Posterior vena cava (tissue), 2 donors: ENCODE measurements at regions not wholly inside any gene's neighbourhood (a gene's known extent, or its start where the extent isn't known, plus 50 kb on each side); places are given as distances from the start of the nearest gene placed in this dataset.
"Not testable (repeated sequence)": the region's sequence is repeated elsewhere in the genome, so short reads cannot be mapped to it uniquely, and the experiment has no call there.

ENCODE experiments used
- DNase-seq: peaks from one replicate; pipeline ENCODE4 v3.0.0-alpha.2; 2020; ENCODE audit warnings: low spot score
- intact Hi-C, 2 donors: fragments of 100-400 bp; cut with DNase I; formaldehyde crosslinking; loops; one replicate each; pipeline versions ENCODE4 v1.14.1 to v1.14.2; 2022 to 2023
- donor health status: DM: yes; HTN: yes; CAD: no.
- donor health status: DM: yes; HTN: yes; CAD: no.

DNA sequence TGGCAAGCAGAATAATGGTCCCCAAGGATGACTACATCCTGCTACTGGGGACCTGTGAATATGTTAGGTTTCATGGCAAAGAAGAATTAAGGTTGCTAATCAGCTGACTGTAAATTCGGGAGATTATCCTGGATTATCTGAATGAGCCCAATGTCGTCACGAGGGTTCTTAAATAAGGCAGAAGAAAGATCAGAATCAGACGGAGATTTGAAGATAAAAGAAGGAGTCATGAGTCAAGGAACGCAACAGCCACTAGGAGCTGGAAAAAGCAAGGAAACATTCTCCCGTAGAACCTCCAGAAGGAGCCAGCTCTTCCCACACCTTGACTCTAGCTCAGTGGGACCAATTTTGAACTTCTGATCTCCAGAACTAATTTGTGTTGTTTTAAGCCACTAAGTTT, 82.9 kb upstream of the APBB1IP start:
- no peak for DNase-seq
- intact Hi-C loops = no loop called here

DNA sequence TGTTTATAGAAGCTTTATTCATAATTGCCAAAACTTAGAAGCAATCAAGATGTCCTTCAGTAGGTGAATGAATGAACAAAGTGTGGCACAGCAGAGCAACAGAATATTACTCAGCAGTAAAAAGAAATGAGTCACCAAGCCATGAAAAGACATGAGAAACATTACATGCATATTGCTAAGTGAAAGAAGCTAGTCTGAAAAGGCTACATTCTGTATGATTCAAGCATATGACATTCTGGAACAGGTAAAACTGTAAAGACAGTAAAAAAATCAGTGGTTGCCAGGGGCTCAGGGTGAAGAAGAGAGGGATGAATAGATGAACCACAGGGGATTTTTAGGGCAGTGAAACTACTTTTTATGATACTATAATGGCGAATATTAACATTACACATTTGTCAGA, 80.9 kb upstream of the APBB1IP start:
- DNase-seq = no peak
- intact Hi-C loops = no loop called here

DNA sequence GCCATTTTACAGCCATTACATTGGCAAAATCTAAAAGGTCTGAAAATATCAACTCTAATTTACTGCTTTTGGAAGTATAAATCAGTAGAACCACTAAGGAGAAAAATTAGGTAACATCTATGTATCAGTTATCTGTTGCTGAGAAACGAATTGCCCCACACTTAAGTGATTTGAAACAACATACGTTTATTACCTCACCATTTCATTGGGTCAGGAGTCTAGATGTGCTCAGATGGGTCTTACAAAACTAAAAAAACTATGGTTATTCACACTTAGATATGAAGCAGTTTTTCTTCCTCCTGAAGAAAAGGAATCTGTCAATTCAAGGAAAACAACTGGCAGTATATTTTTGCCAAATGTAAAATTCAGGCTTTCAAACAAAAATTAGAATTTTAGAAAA, 80.1 kb upstream of the APBB1IP start:
- no peak for DNase-seq
- intact Hi-C loops = no loop called here

DNA sequence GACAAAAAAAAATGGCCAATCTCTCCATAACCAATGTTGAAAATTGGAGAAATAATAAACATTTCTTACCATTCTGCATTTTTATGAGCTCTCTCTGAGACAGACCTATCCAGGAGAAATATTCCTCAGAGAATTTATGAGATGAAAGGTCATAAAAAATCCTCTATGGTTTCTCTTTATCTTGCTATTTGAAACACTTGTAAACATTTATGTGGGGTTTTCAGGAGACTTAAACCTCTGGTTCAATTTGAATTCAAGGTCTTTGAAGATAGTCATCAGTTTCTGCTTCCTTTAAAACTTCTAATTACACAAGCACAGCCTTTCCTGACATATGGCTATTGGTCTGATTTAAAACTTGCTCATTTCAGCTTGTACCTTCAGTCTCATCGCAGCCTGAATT, 78.5 kb upstream of the APBB1IP start:
- DNase-seq = no peak
- intact Hi-C loops = no loop called here

DNA sequence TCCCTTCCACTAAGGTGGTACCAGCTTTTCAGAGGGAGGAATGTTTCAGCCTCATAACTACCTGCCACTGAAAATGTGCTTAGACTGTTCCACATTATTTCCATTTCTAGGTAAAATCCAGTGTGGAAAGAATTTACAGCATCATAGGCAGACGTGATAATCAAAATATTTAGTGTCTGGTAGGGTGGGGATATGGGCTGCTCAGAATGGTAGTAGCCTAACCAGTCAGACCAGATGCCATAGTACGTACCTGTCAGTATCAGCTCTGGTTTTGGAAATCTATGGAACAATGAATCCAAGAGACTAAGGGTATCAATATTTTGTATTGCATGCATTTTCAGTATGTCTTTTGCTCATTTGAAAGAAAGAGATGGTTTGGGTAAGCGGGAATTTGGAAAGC, 76.8 kb upstream of the APBB1IP start:
- intact Hi-C loops = no loop called here
- DNase-seq = no peak

DNA sequence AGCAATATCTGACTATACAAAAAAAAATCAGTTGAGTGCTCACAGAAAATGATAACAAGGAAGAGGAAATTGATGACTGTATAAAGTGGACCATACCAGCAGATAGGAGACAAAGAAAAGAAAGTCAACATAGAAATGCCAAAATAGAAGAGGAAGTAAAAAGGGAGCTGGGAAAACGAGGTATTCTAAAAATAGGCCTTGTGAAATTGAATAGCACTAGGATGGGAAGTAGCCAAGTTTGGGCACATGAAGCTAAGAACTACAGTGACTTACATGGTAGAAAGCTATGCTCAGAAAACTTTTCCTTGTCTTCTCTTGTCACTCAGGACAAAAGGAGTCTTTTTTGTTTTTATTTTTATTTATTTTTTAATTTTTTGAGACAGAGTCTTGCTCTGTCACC, 76.2 kb upstream of the APBB1IP start:
- intact Hi-C loops = no loop called here
- DNase-seq = no peak

DNA sequence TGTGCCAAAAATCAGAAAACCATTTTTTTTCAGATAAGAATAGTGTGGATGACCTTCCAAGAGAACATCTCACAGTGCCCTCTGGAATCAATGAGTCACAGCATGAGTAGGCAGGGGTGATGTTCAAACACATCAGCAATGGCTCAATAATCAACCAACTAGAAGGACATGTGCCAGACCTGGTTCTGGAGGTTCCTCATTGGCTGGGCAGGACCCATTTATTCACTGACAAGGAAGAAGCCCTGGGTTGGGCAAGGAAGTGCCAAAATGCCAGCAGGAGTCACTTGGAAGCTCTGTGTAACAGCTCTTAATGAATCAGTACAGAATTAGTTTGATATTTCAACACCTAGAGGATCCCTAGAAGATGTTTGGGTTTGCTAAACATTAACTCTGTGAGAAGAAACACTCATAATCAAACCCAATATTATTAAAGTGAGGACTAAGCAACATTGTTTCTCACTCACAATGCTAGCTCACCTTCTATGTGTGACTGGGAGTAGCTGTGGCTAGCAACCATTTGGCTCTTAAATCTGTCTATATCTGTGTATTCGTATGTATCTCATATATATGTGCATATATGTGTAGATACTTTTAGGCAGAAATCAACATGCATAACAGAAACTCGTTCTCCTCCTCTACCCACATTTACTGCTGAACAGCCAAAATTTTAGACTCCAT, 72.3 kb upstream of the APBB1IP start:
- intact Hi-C loops = no loop called here
- DNase-seq = no peak

GRCh38 chr10:26367035-26367434, 71.1 kb upstream of the APBB1IP start:
- intact Hi-C loops, DNase-seq: not testable (repeated sequence)

DNA sequence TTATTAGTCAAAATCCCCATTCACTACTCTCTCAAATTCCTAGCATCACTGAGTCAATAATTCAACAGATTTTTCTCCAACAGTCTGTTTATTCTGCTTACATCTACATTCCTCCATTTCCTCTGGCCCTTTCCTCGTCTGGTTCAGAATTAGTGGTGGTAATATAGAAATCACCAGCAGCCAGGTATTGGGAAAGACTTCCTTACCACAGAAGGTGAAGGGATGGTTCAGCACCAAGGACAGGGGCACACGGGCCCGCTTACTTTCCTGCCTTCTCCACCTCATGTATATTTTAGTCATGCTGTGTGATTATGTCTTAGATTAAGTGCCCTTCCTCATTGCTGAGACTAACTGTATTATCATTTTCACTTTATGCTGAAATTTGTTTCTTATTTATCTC, 70.4 kb upstream of the APBB1IP start:
- DNase-seq = no peak

DNA sequence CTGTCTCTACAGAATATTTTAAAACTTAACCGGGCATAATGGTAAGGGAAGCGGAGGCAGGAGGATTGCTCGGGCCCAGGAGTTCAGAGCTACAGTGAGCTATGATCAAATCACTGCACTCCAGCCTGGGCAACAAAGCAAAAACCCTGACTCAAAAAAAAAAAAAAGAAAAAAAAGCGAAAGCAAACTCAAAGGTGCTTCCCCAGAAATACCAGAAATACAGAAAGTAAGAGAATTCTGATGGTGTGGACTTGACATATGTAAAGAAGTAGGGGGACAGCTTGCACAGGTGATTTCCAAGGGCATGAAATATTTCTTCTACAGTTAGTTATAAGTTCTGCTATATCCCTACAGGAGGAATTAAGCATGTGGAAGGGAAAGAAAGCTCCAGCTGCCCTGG, 69.7 kb upstream of the APBB1IP start:
- intact Hi-C loops = no loop called here

More for the DNA sequence above, 70.4 kb upstream of the APBB1IP start:
- intact Hi-C loops = no loop called here

GRCh38 chr10:26372513-26373354, 65.4 kb upstream of the APBB1IP start:
- DNase-seq = no peak
- intact Hi-C loops = no loop called here

More for the DNA sequence above, 69.7 kb upstream of the APBB1IP start:
- no peak for DNase-seq

GRCh38 chr10:26374426-26374825, 63.7 kb upstream of the APBB1IP start:
- intact Hi-C loops = no loop called here
- peak; percentile 83 for DNase-seq

DNA sequence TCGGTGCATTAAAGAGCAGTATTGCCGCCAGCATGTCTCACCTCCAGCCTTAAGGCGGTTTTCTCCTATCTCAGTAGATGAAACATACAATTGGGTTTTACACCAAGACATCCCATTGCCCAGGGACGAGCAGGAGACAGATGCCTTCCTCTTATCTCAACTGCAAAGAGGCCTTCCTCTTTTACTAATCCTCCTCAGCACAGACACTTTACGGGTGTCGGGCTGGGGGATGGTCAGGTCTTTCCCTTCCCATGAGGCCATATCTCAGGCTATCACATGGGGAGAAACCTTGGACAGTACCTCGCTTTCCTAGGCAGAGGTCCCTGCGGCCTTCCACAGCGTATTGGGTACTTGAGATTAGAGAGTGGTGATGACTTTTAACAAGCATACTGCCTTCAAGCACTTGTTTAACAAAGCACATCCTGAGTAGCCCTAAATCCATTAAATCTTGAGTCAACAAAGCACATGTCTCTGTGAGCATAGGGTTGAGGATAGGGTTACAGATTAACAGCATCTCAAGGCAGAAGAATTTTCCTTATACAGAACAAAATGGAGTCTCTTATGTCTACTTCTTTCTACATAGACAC, 60.8 kb upstream of the APBB1IP start:
- DNase-seq, intact Hi-C loops: not testable (repeated sequence)

DNA sequence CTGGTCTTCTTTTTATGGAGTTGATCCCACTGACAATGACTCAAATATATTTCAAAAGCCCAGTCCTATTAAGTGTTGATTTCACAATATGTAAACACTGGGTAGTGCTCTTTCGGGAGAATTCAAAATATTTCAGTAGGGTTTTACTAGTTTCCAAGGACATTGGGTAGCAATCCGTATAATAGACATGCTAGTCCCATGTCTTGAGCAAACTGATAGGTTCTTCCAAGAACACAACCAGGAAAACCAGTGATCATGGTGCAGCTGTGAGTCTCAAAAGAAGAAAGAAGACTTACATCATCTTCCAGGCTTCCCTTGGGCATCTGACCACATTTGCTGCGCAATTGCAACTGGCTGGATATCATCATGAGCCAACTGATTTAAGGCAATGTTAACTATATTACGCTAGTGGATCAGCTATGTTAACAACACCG, 59.3 kb upstream of the APBB1IP start:
- intact Hi-C loops = loop anchor here in 1 of 2 donors (1.0 kb wide), 1 partner anchor 20 kb away; no protein-coding TSS in a partner anchor

DNA sequence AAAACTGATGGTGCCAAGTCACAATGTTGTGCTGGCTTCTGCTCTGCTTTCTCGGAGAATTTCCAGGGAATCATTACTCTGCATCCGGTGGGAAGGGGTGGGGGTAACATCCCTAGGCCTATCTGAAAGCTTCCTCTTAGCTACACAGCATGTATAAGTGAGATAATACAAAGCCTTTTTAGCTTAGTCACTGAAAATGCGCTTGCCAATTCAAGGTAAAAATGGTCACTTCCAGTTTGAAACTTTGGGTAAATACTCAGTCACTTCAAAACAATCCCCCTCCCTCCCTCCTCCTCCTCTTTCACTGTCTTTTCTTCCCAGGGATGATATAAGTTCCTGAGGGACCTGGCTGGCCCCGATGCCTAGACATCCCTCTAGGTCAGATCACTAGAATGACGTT, 57.3 kb upstream of the APBB1IP start:
- intact Hi-C loops = no loop called here
- no peak for DNase-seq

More for the DNA sequence above, 59.3 kb upstream of the APBB1IP start:
- no peak for DNase-seq

DNA sequence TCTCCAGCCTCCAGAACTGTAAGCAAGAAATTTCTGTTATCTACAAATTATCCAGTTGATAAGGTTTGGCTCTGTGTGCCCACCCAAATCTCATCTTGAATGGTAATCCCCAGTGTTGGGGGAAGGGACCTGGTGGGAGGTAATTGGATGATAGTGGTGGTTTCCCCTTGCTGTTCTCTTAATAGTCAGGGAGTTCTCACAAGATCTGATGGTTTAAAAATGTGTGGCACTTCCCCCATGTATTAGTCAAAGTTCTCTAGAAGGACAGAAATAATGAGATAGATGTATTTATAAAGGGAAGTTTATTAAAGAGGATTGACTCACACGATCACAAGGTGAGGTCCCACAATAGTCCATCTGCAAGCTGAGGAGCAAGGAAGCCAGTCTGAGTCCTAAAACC, 56.2 kb upstream of the APBB1IP start:
- DNase-seq = no peak
- intact Hi-C loops = no loop called here

DNA sequence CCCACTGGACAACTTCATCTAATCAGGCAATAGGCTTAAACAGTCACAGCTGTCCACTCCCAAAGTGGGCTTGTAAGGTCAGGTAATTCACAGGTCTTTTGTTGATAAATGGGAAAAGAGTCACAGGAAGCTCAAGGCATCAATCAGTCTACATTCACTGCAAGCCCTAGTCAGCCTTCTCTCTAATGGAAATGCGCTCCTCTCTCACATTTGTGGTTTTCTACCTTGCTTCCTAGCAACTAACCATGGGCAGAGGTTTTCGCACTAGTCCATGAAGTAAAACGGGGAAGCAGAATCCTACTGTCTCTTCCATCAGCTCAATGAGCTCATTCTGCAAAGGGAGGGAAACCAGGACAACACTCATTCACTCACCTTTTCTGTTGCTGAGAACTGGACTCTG, 53.5 kb upstream of the APBB1IP start:
- intact Hi-C loops = no loop called here
- DNase-seq = no peak

DNA sequence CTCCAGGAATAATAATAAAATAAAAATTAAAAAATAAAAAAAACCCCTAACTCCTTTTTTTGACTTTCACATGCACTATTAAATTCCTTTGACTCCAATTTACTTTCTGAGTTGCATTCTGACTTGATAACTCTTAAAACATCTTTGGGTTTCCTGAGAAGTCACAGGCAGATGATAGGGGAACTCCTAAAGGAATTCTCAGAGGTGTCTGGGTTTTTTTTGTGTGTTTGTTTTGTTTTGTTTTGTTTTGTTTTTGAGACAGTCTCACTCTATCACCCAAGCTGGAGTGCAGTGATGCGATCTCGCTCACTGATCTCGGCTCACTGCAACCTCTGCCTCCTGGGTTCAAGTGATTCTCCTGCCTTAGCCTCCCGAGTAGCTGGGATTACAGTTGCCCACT, 52.7 kb upstream of the APBB1IP start:
- intact Hi-C loops = no loop called here
- no peak for DNase-seq

DNA sequence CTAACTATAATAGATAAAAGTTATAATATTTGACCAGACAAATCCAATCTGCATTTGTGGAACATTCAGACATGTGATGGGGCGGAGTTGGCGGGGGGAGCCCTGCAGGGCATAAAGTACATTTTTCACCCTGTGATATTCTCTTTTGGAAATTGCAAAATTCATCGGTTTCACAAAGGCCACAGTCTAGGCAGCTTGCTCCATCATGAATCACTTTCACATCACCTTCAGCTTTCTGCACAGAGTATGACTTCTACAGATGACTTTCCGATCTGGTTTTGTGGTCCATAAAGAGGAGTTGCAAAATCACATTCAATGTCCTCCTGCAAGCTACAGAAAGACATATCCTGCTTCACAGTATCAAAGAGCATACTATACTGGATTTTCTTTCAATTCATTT, 51.4 kb upstream of the APBB1IP start:
- no peak for DNase-seq
- intact Hi-C loops = no loop called here
